ENCODE measurements at regions not wholly inside any gene's neighbourhood (a gene's known extent, or its start where the extent isn't known, plus 50 kb on each side); places are given as distances from the start of the nearest gene placed in this dataset.
A peak's percentile ranks its signal among the peaks of the same experiment; 100 is the strongest.

- Mint-ChIP-seq H3K4me3 (peak overlapping the region; percentile 5), H3K4me1 (ENCODE audit: low read depth) (peaks cover 79% of the 10 kb centered on the region), H3K27ac (peak overlapping the region; percentile 68), H3K27me3 (no peaks in the 10 kb centered on the region), H3K9me3 (no peaks in the 10 kb centered on the region), H3K36me3 (ENCODE audit: low read depth) (peaks cover 64% of the 10 kb centered on the region)
- ChIA-PET CTCF (no interaction called here), POLR2A (interaction anchor here (1.1 kb wide), 1 partner anchor 10 kb away, joined by 3 read pairs; no protein-coding TSS in a partner anchor)
- Histone ChIP-seq H3K4me1 (ENCODE audit: insufficient read depth, low read length) (peaks cover 31% of the 10 kb centered on the region), H3K27me3 (ENCODE audit: control insufficient read depth in 1 of 2, insufficient read depth in 2 of 2, low read length in 2 of 2) (no peaks in the 10 kb centered on the region), H3K27ac (ENCODE audit: low read depth in 1 of 2, low read length in 2 of 2) (no peak overlapping the region), H3K4me3 (ENCODE audit: low read length) (no peak overlapping the region), H3K9me3 (ENCODE audit: control insufficient read depth in 1 of 2, insufficient read depth in 1 of 2, low read length in 2 of 2) (no peaks in the 10 kb centered on the region), H3K36me3 (ENCODE audit: insufficient read depth, low read length) (peaks cover 21% of the 10 kb centered on the region)
- intact Hi-C loops (cut with DNase I, micrococcal nuclease), result no loop called here
- DNase-seq, result no peak
- no peak for TF ChIP-seq CTCF (IDR thresholded peaks at IDR 0.05)
- no peak for ATAC-seq (ENCODE audit: poor library complexity)
Measured at GRCh38 chr7:131066635-131067034, 261.0 kb upstream of the MKLN1 start.

- no peak for DNase-seq
- H3K4me1 ChIP-seq (ENCODE audit: insufficient read depth, low read length), result peaks cover 31% of the 10 kb centered on the region
- H3K36me3 ChIP-seq (ENCODE audit: insufficient read depth, low read length), result peaks cover 18% of the 10 kb centered on the region
- peak; percentile 11 for ATAC-seq (ENCODE audit: poor library complexity)
- POLR2A ChIA-PET, result interaction anchor here (0.5 to 1.1 kb wide), 3 partner anchors 9 to 115 kb away, joined by 3 read pairs; no protein-coding TSS in a partner anchor
- CTCF ChIA-PET, result interaction anchor here (0.5 kb wide), 1 partner anchor 208 kb away, joined by 3 read pairs; no protein-coding TSS in a partner anchor
- no peak overlapping the region for H3K4me3 ChIP-seq (ENCODE audit: low read length)
- Mint-ChIP-seq H3K27ac (peak overlapping the region; percentile 68), H3K36me3 (ENCODE audit: low read depth) (peaks cover 64% of the 10 kb centered on the region), H3K4me1 (ENCODE audit: low read depth) (peaks cover 76% of the 10 kb centered on the region), H3K4me3 (no peak overlapping the region), H3K27me3 (no peaks in the 10 kb centered on the region), H3K9me3 (no peaks in the 10 kb centered on the region)
- intact Hi-C loops (cut with DNase I, micrococcal nuclease), result no loop called here
- no peaks in the 10 kb centered on the region for H3K9me3 ChIP-seq (ENCODE audit: control insufficient read depth in 1 of 2, insufficient read depth in 1 of 2, low read length in 2 of 2)
- TF ChIP-seq CTCF (IDR thresholded peaks at IDR 0.05), result no peak
- peak overlapping the region in 1 of 2 donors; percentile 26 for H3K27ac ChIP-seq (ENCODE audit: low read depth in 1 of 2, low read length in 2 of 2)
- no peaks in the 10 kb centered on the region for H3K27me3 ChIP-seq (ENCODE audit: control insufficient read depth in 1 of 2, insufficient read depth in 2 of 2, low read length in 2 of 2)
Measured at GRCh38 chr7:131067220-131067619, 260.5 kb upstream of the MKLN1 start.

- ATAC-seq (ENCODE audit: poor library complexity) (no peak), DNase-seq (no peak)
- peaks cover 42% of the 10 kb centered on the region for H3K4me1 ChIP-seq (ENCODE audit: insufficient read depth, low read length)
- H3K27me3 ChIP-seq (ENCODE audit: control insufficient read depth in 1 of 2, insufficient read depth in 2 of 2, low read length in 2 of 2), result no peaks in the 10 kb centered on the region
- Mint-ChIP-seq H3K27ac (peak overlapping the region; percentile 68), H3K27me3 (no peaks in the 10 kb centered on the region), H3K36me3 (ENCODE audit: low read depth) (peaks cover 51% of the 10 kb centered on the region), H3K4me1 (ENCODE audit: low read depth) (peaks cover 64% of the 10 kb centered on the region), H3K4me3 (peak overlapping the region; percentile 54), H3K9me3 (no peaks in the 10 kb centered on the region)
- ChIA-PET POLR2A (interaction anchor here (0.7 to 2.0 kb wide), 3 partner anchors 9 to 41 kb away, joined by 3 to 11 read pairs (median 10); no protein-coding TSS in a partner anchor), CTCF (interaction anchor here (0.6 to 2.0 kb wide), 17 partner anchors 9 to 363 kb away, joined by 3 to 10 read pairs (median 3); no protein-coding TSS in a partner anchor)
- H3K36me3 ChIP-seq (ENCODE audit: insufficient read depth, low read length), result peaks cover 16% of the 10 kb centered on the region
- no peak overlapping the region for H3K27ac ChIP-seq (ENCODE audit: low read depth in 1 of 2, low read length in 2 of 2)
- no peak for TF ChIP-seq CTCF (IDR thresholded peaks at IDR 0.05)
- H3K4me3 ChIP-seq (ENCODE audit: low read length), result no peak overlapping the region
- intact Hi-C loops (cut with DNase I, micrococcal nuclease), result loop anchor here (2.0 kb wide), 2 partner anchors 236 to 356 kb away; no protein-coding TSS in a partner anchor
- H3K9me3 ChIP-seq (ENCODE audit: control insufficient read depth in 1 of 2, insufficient read depth in 1 of 2, low read length in 2 of 2), result no peaks in the 10 kb centered on the region
Measured at GRCh38 chr7:131068604-131069021, 259.1 kb upstream of the MKLN1 start.
